ENCODE measurements at regions not wholly inside any gene's neighbourhood (a gene's known extent, or its start where the extent isn't known, plus 50 kb on each side); places are given as distances from the start of the nearest gene placed in this dataset.
"Not testable (repeated sequence)": the region's sequence is repeated elsewhere in the genome, so short reads cannot be mapped to it uniquely, and the experiment has no call there.

- no peak for TF ChIP-seq CTCF (IDR thresholded peaks at IDR 0.05; ENCODE audit: low read depth, low read length)
Observed at GRCh38 chr2:36193680-36194079, 161.9 kb upstream of the CRIM1 start.

GRCh38 chr2:36192983-36193382 is 162.6 kb upstream of the CRIM1 start:
- no peak for DNase-seq (ENCODE audit: extremely low read depth, low read depth)
- no peak for TF ChIP-seq CTCF (IDR thresholded peaks at IDR 0.05; ENCODE audit: low read depth, low read length)

More at GRCh38 chr2:36193680-36194079, 161.9 kb upstream of the CRIM1 start:
- DNase-seq (ENCODE audit: extremely low read depth, low read depth) = no peak

- no peak for TF ChIP-seq CTCF (IDR thresholded peaks at IDR 0.05; ENCODE audit: low read depth, low read length)
Observed at GRCh38 chr2:36190097-36190496, 165.5 kb upstream of the CRIM1 start.

GRCh38 chr2:36185624-36186023 is 170.0 kb upstream of the CRIM1 start:
- no peak for DNase-seq (ENCODE audit: extremely low read depth, low read depth)
- TF ChIP-seq CTCF (IDR thresholded peaks at IDR 0.05; ENCODE audit: low read depth, low read length) = no peak

More at GRCh38 chr2:36190097-36190496, 165.5 kb upstream of the CRIM1 start:
- DNase-seq (ENCODE audit: extremely low read depth, low read depth) = no peak

- DNase-seq (ENCODE audit: extremely low read depth, low read depth) = no peak
- no peak for TF ChIP-seq CTCF (IDR thresholded peaks at IDR 0.05; ENCODE audit: low read depth, low read length)
Observed at GRCh38 chr2:36184848-36185247, 170.7 kb upstream of the CRIM1 start.

- DNase-seq (ENCODE audit: extremely low read depth, low read depth) = not testable (repeated sequence)
Observed at GRCh38 chr2:36180789-36181482, 174.6 kb upstream of the CRIM1 start.

GRCh38 chr2:36180293-36180692 is 175.3 kb upstream of the CRIM1 start:
- not testable (repeated sequence) for DNase-seq (ENCODE audit: extremely low read depth, low read depth)

GRCh38 chr2:36179668-36180269 is 175.8 kb upstream of the CRIM1 start:
- not testable (repeated sequence) for DNase-seq (ENCODE audit: extremely low read depth, low read depth)

- DNase-seq (ENCODE audit: extremely low read depth, low read depth) = no peak
- no peak for TF ChIP-seq CTCF (IDR thresholded peaks at IDR 0.05; ENCODE audit: low read depth, low read length)
Observed at GRCh38 chr2:36178384-36178783, 177.2 kb upstream of the CRIM1 start.
